ENCODE measurements at regions not wholly inside any gene's neighbourhood (a gene's known extent, or its start where the extent isn't known, plus 50 kb on each side); places are given as distances from the start of the nearest gene placed in this dataset.

DNA sequence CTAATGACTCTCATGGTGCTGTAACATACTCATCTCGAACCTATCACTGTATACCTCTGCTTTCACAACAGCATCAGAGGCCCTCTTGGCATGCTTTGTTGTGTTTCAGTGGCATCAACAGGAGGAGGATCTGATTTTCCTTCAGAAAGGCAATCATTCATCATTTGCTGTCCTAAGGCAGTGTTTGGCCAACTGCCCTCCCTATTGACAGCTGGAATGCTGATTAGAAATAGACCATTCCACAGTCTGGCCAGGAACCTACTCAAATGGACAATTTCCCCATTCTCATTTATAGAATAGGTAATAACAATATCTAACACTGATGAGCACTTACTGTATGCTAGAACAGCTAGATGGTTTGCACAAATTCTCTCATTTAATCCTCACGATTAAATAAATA lies 310.6 kb upstream of the PTBP2 start (continued):
- TF ChIP-seq, protein P1, sequence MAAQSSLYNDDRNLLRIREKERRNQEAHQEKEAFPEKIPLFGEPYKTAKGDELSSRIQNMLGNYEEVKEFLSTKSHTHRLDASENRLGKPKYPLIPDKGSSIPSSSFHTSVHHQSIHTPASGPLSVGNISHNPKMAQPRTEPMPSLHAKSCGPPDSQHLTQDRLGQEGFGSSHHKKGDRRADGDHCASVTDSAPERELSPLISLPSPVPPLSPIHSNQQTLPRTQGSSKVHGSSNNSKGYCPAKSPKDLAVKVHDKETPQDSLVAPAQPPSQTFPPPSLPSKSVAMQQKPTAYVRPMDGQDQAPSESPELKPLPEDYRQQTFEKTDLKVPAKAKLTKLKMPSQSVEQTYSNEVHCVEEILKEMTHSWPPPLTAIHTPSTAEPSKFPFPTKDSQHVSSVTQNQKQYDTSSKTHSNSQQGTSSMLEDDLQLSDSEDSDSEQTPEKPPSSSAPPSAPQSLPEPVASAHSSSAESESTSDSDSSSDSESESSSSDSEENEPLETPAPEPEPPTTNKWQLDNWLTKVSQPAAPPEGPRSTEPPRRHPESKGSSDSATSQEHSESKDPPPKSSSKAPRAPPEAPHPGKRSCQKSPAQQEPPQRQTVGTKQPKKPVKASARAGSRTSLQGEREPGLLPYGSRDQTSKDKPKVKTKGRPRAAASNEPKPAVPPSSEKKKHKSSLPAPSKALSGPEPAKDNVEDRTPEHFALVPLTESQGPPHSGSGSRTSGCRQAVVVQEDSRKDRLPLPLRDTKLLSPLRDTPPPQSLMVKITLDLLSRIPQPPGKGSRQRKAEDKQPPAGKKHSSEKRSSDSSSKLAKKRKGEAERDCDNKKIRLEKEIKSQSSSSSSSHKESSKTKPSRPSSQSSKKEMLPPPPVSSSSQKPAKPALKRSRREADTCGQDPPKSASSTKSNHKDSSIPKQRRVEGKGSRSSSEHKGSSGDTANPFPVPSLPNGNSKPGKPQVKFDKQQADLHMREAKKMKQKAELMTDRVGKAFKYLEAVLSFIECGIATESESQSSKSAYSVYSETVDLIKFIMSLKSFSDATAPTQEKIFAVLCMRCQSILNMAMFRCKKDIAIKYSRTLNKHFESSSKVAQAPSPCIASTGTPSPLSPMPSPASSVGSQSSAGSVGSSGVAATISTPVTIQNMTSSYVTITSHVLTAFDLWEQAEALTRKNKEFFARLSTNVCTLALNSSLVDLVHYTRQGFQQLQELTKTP (IDR thresholded peaks at IDR 0.05; ENCODE audit: low read depth in 1 of 2, partially characterized antibody in 2 of 2): no peak
- TF ChIP-seq ATF1 (CRISPR knock-in tag; IDR thresholded peaks at IDR 0.05) (no peak), ATF1 (tag; IDR thresholded peaks at IDR 0.05) (no peak), CLOCK (CRISPR knock-in tag; IDR thresholded peaks at IDR 0.05; ENCODE audit: borderline replicate concordance) (no peak), GATAD2B (IDR thresholded peaks at IDR 0.05; ENCODE audit: borderline replicate concordance) (no peak), POLR2AphosphoS2 (IDR thresholded peaks at IDR 0.05; ENCODE audit: low read length) (no peak), CUX1 (CRISPR knock-in tag; IDR thresholded peaks at IDR 0.05) (no peak), ZSCAN32 (CRISPR knock-in tag; IDR thresholded peaks at IDR 0.05) (no peak), TEAD4 (IDR thresholded peaks at IDR 0.05; ENCODE audit: low read length) (no peak), TEAD4 (CRISPR knock-in tag; IDR thresholded peaks at IDR 0.05; ENCODE audit: borderline replicate concordance) (no peak), COPS2 (conservative IDR thresholded peaks at IDR 0.05) (no peak)
- TF ChIP-seq, protein P2, sequence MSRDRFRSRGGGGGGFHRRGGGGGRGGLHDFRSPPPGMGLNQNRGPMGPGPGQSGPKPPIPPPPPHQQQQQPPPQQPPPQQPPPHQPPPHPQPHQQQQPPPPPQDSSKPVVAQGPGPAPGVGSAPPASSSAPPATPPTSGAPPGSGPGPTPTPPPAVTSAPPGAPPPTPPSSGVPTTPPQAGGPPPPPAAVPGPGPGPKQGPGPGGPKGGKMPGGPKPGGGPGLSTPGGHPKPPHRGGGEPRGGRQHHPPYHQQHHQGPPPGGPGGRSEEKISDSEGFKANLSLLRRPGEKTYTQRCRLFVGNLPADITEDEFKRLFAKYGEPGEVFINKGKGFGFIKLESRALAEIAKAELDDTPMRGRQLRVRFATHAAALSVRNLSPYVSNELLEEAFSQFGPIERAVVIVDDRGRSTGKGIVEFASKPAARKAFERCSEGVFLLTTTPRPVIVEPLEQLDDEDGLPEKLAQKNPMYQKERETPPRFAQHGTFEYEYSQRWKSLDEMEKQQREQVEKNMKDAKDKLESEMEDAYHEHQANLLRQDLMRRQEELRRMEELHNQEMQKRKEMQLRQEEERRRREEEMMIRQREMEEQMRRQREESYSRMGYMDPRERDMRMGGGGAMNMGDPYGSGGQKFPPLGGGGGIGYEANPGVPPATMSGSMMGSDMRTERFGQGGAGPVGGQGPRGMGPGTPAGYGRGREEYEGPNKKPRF (IDR thresholded peaks at IDR 0.05; ENCODE audit: low read depth, low read length): no peak
